ENCODE measurements at regions not wholly inside any gene's neighbourhood (a gene's known extent, or its start where the extent isn't known, plus 50 kb on each side); places are given as distances from the start of the nearest gene placed in this dataset.

GRCh38 chr5:38645508-38645907 lies 89.1 kb upstream of the LIFR start:
- Histone ChIP-seq H4K20me1 (ENCODE audit: insufficient read depth, low read length) (no peaks in the 10 kb centered on the region), H3K4me2 (replicated peaks; ENCODE audit: extremely low read depth, low read length, poor library complexity, severe bottlenecking) (no peak overlapping the region), H3K36me3 (replicated peaks in 1 of 2; ENCODE audit: control insufficient read depth in 1 of 2, insufficient read depth in 2 of 2, low read length in 2 of 2) (no peaks in the 10 kb centered on the region), H3K9me3 (replicated peaks in 1 of 2; ENCODE audit: control insufficient read depth in 1 of 2, insufficient read depth in 1 of 2, low read length in 2 of 2) (peaks cover 6 to 21% of the 10 kb centered on the region in 2 donors), H2AFZ (ENCODE audit: insufficient read depth, low read depth, low read length, poor library complexity, severe bottlenecking) (no peak overlapping the region), H3K79me2 (ENCODE audit: insufficient read depth, low read length) (no peaks in the 10 kb centered on the region), H3K4me1 (ENCODE audit: control insufficient read depth in 1 of 2, insufficient read depth in 2 of 2, low read length in 2 of 2) (peaks cover 0 to 1% of the 10 kb centered on the region in 2 donors), H3K27ac (ENCODE audit: low read depth in 1 of 2, low read length in 2 of 2) (no peak overlapping the region), H3K27me3 (ENCODE audit: control insufficient read depth in 2 of 2, insufficient read depth in 2 of 2, low read length in 2 of 2) (no peaks in the 10 kb centered on the region), H3K9ac (ENCODE audit: insufficient read depth, low read length, poor library complexity, severe bottlenecking) (no peak overlapping the region), H3K4me3 (replicated peaks in 1 of 3; ENCODE audit: low read depth in 2 of 3, low read length in 3 of 3) (no peak overlapping the region)
- DNase-seq, result no peak
- no peak for TF ChIP-seq CTCF (IDR thresholded peaks at IDR 0.05)
- no peak overlapping the region for H3K27ac Mint-ChIP-seq
- H3K36me3 Mint-ChIP-seq, result no peaks in the 10 kb centered on the region
- H3K4me1 Mint-ChIP-seq, result peaks cover under 1% of the 10 kb centered on the region
- peaks cover 0 to 6% (median 2%) of the 10 kb centered on the region in 3 donors for H3K27me3 Mint-ChIP-seq (ENCODE audit: low read depth in 3 of 3)
- peaks cover 2 to 22% (median 14%) of the 10 kb centered on the region in 7 donors for H3K9me3 Mint-ChIP-seq
- intact Hi-C loops (cut with micrococcal nuclease), result no loop called here
- no peak overlapping the region for H3K4me3 Mint-ChIP-seq

GRCh38 chr5:38648703-38649291 lies 92.4 kb upstream of the LIFR start:
- H3K4me3 ChIP-seq (replicated peaks in 1 of 3; ENCODE audit: low read depth in 2 of 3, low read length in 3 of 3), result no peak overlapping the region
- Mint-ChIP-seq H3K9me3 (peaks cover 2 to 25% (median 9%) of the 10 kb centered on the region in 7 donors), H3K27ac (no peak overlapping the region), H3K36me3 (no peaks in the 10 kb centered on the region), H3K4me1 (peaks cover 4% of the 10 kb centered on the region), H3K27me3 (ENCODE audit: low read depth in 3 of 3) (peaks cover 1 to 3% (median 3%) of the 10 kb centered on the region in 3 donors), H3K4me3 (no peak overlapping the region)
- H3K36me3 ChIP-seq (replicated peaks in 1 of 2; ENCODE audit: control insufficient read depth in 1 of 2, insufficient read depth in 2 of 2, low read length in 2 of 2), result no peaks in the 10 kb centered on the region
- no peaks in the 10 kb centered on the region for H3K27me3 ChIP-seq (ENCODE audit: control insufficient read depth in 2 of 2, insufficient read depth in 2 of 2, low read length in 2 of 2)
- H3K9ac ChIP-seq (ENCODE audit: insufficient read depth, low read length, poor library complexity, severe bottlenecking), result no peak overlapping the region
- no peak overlapping the region for H3K4me2 ChIP-seq (replicated peaks; ENCODE audit: extremely low read depth, low read length, poor library complexity, severe bottlenecking)
- H3K27ac ChIP-seq (ENCODE audit: low read depth in 1 of 2, low read length in 2 of 2), result no peak overlapping the region
- no peak overlapping the region for H2AFZ ChIP-seq (ENCODE audit: insufficient read depth, low read depth, low read length, poor library complexity, severe bottlenecking)
- no peaks in the 10 kb centered on the region for H3K79me2 ChIP-seq (ENCODE audit: insufficient read depth, low read length)
- peaks cover 6 to 14% of the 10 kb centered on the region in 2 donors for H3K9me3 ChIP-seq (replicated peaks in 1 of 2; ENCODE audit: control insufficient read depth in 1 of 2, insufficient read depth in 1 of 2, low read length in 2 of 2)
- no peak for DNase-seq
- no peaks in the 10 kb centered on the region for H4K20me1 ChIP-seq (ENCODE audit: insufficient read depth, low read length)
- intact Hi-C loops (cut with micrococcal nuclease), result no loop called here
- H3K4me1 ChIP-seq (ENCODE audit: control insufficient read depth in 1 of 2, insufficient read depth in 2 of 2, low read length in 2 of 2), result peaks cover 0 to 4% of the 10 kb centered on the region in 2 donors
- no peak for TF ChIP-seq CTCF (IDR thresholded peaks at IDR 0.05)
- WGBS (ENCODE audit: insufficient coverage), result no CpG with 5 or more reads among the region's 3 CpGs

Data from CD14-positive monocyte (primary cell).